ENCODE measurements at regions not wholly inside any gene's neighbourhood (a gene's known extent, or its start where the extent isn't known, plus 50 kb on each side); places are given as distances from the start of the nearest gene placed in this dataset.
A peak's percentile ranks its signal among the peaks of the same experiment; 100 is the strongest.

- DNase-seq: no peak
Observed at GRCh38 chr4:123338715-123339114, 57.9 kb upstream of the SPRY1 start.

- DNase-seq: no peak
Observed at GRCh38 chr4:123339507-123340380, 56.9 kb upstream of the SPRY1 start.

- no peak for DNase-seq
Observed at GRCh38 chr4:123340381-123340701, 56.3 kb upstream of the SPRY1 start.

- no peak for DNase-seq
Observed at GRCh38 chr4:123342498-123342897, 54.1 kb upstream of the SPRY1 start.

GRCh38 chr4:123343400-123344041 lies 53.1 kb upstream of the SPRY1 start:
- DNase-seq: no peak

GRCh38 chr4:123345137-123345934 lies 51.3 kb upstream of the SPRY1 start:
- peak; percentile 15 for DNase-seq

- DNase-seq: no peak
Observed at GRCh38 chr4:123345935-123346300, 50.7 kb upstream of the SPRY1 start.

- DNase-seq: no peak
Observed at GRCh38 chr4:123346330-123346940, 50.2 kb upstream of the SPRY1 start.
